ENCODE measurements at regions not wholly inside any gene's neighbourhood (a gene's known extent, or its start where the extent isn't known, plus 50 kb on each side); places are given as distances from the start of the nearest gene placed in this dataset.
"Not testable (repeated sequence)": the region's sequence is repeated elsewhere in the genome, so short reads cannot be mapped to it uniquely, and the experiment has no call there.

DNA sequence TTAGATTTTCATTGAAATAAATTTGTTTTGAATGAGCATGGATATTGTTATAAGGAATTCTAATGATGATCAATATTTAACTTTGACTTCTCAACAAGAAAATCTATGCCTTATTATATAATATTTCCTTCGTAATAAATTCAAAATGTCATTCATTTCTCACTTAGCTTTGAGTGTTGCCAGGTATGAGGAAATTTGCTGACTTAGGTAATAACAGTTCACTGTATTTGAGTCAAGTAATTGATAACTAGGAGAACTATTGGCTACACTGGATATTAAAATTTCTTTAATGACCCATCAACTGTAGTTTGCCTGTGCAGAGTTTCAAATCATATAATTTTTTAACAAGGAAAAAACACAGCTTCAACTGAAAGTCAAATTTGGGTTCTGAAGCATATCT, 746.6 kb downstream of the SLITRK5 start:
- no peak for DNase-seq (ENCODE audit: low spot score)

GRCh38 chr13:88424463-88424862, 753.3 kb downstream of the SLITRK5 start:
- DNase-seq (ENCODE audit: low spot score) = no peak

GRCh38 chr13:88426661-88427060, 755.5 kb downstream of the SLITRK5 start:
- DNase-seq (ENCODE audit: low spot score) = no peak

DNA sequence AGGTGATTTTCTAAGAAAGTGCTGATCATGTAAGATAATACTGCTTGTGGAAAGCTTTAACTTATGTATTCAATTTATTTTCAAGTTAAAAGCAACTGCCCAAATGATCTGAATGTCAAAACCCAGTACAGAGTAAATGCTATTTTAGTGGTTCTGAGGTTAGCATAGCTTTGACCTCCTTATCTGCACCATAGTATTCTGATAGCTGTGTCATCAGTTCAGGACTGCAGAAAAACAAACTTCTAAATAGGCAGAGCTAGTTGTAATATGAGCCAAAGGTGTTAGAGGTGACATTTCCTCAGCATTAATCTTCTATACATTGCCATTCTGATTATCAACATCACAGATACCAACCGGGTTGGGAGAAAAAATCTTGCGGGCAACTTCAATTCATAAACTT, 758.7 kb downstream of the SLITRK5 start:
- no peak for DNase-seq (ENCODE audit: low spot score)

GRCh38 chr13:88434953-88435352, 763.8 kb downstream of the SLITRK5 start:
- no peak for DNase-seq (ENCODE audit: low spot score)

- DNase-seq (ENCODE audit: low spot score) = no peak
Observed at GRCh38 chr13:88436974-88437373, 765.8 kb downstream of the SLITRK5 start.

- DNase-seq (ENCODE audit: low spot score) = no peak
Observed at GRCh38 chr13:88450515-88450914, 779.3 kb downstream of the SLITRK5 start.

DNA sequence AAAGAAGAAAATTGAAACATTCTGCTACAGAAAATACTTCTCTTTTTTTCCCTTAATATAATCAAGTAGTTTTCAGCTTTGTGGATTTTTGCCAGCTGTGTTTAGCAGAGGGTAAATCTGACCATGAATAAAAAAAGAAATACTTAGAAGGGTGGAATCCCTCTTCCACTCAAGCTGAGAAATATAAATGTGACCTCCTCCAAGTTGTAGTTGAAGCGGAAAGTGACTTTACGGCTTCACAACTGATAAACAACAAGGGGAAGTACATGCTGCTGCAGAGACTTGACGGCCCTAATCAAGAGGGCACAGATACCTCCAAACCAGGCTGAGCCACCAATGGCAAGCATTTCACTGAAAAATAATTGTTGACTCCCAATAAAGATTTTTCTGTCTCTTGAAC, 785.0 kb downstream of the SLITRK5 start:
- no peak for DNase-seq (ENCODE audit: low spot score)

DNA sequence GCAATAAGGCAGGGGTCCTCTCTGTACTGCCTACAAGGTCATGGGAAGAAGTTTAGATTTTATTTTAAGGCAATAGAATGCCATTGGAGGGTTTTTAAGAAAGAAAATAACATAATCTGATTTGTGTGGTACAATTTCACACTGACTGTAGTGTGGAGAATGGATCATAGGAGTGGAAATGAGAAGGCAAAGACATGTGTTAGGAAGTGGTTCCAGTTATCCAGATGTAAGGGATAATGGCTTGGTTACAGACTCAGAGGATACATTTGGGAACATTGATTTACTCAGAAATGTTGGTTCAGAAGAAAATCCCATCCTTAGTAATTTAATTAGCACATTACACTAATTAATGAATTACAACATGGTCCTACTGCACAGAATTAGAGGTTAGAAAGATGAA, 788.2 kb downstream of the SLITRK5 start:
- no peak for DNase-seq (ENCODE audit: low spot score)

GRCh38 chr13:88461272-88462009, 790.3 kb downstream of the SLITRK5 start:
- no peak for DNase-seq (ENCODE audit: low spot score)

DNA sequence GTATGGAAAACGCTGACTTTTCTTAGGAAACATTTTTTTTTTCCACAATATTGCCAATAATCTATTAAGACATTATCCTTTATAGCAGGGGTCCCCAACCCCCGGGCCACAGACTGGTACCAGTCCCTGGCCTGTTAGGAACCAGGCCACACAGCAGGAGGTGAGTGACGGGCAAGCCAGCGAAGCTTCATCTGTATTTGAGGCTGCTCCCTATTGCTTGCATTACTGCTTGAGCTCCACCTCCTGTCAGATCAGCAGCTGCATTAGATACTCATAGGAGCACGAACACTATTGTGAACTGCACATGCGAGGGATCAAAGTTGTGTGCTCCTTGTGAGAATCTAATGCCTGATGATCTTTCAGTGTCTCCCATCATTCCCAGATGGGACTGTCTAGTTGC, 793.7 kb downstream of the SLITRK5 start:
- no peak for DNase-seq (ENCODE audit: low spot score)

DNA sequence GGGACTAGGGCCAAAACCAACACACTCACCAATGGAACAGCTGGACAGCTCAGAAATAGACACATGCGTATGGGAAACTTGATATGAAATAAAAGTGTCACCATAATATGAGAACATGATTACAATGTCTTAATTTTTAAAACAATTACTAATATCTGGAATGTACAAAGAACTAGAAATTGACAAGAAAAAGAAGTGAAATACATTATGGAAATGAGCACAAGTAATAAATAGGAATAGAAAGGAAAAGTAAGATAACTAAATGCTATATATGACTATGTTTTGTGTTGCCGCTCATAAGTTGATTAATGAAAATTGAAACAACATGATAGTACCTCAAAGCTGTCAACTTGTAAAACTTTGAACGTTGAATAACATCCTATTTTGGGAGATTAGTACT, 801.1 kb downstream of the SLITRK5 start:
- DNase-seq (ENCODE audit: low spot score) = no peak

- DNase-seq (ENCODE audit: low spot score) = no peak
Observed at GRCh38 chr13:88483202-88483601, 812.0 kb downstream of the SLITRK5 start.

GRCh38 chr13:88507909-88508308, 836.7 kb downstream of the SLITRK5 start:
- DNase-seq (ENCODE audit: low spot score) = no peak

GRCh38 chr13:88512993-88513392, 841.8 kb downstream of the SLITRK5 start:
- not testable (repeated sequence) for DNase-seq (ENCODE audit: low spot score)

DNA sequence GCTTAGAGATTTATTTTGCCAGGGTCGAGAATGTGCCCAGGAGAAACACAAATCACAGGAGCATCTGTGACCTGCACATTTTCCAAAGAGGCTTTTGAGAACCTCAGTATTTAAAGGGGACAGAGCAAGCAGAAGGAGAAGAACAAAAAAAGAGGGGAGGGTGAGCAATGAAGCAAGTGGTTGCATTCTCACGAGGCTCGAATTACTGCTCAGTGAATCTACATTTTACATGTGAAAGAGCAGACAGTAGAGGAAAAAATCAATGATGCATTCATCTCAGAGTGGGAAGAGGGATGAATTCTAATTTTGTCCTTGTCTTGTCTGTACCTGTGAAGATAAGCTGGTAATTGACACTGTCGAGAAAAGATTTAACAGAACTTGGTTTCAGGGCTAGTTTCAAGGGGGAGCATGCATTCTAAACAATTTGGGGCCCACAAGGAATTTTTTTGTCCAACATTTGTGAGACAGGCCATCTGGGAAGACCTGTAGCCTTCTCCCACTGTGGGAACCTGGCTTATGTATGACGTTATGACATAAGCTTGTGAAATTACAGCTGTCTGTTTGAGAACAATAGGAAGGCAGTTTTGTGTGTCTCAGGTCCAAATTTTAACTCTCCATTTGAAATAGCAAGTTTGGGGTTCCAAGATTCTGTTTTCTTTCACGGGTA, 855.1 kb downstream of the SLITRK5 start:
- no peak for DNase-seq (ENCODE audit: low spot score)

- no peak for DNase-seq (ENCODE audit: low spot score)
Observed at GRCh38 chr13:88526853-88527215, 855.7 kb downstream of the SLITRK5 start.

DNA sequence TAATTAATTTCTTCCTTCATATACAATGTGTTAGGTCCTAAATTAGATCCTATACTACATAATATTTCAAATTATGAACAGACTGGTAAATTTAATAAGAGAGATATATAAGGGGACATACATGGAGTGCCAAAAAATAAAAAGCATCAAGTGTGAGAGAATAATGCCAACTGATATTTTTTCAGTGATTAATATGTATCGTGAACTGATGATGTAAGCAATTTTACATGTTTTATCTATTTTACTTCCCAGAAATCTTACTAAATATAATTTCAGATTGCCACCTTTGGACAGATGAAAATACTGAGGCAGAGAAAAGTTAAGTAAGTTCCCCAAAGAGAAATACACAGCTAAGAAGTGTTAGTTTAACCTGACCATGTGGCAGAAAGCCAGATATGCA, 870.8 kb downstream of the SLITRK5 start:
- DNase-seq (ENCODE audit: low spot score) = no peak

DNA sequence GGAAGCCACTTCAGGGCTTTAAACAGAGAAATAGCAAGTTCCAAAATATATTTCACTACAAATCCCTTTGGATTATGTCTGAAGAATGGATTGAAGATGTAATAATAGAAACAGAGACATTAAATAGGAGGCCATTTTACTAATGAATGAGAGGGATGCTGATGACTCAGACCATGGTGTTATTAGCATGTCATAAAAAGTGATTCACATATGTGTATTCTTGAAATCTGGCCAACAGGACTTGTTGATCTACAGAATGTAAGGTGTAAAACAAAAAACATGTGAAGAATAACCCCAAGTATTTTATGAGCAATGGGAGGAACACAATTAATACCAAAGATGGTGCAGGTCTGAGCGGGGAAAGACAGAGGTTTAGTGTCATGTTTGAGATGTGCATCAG, 873.7 kb downstream of the SLITRK5 start:
- DNase-seq (ENCODE audit: low spot score) = no peak

- no peak for DNase-seq (ENCODE audit: low spot score)
Observed at GRCh38 chr13:88552966-88553365, 881.8 kb downstream of the SLITRK5 start.

- DNase-seq (ENCODE audit: low spot score) = no peak
Observed at GRCh38 chr13:88565566-88565965, 894.4 kb downstream of the SLITRK5 start.

DNA sequence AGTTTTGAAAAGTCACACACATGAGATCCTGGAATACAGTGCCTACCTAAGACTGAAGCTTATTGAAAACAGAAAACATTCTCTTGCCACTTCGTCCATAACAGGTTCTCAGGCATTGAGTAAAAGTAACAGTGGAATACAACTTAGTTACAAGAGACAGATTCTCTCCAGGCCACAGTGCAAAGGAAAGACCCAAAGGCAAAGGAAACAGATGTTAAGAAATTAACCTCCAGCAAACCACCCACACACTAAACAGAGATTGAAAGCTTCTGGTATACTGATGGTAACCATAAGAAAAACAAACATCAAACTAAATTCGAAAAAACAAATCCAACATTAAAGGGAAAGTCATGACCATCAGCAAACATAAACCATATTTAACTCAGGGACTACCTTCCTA, 914.7 kb downstream of the SLITRK5 start:
- DNase-seq (ENCODE audit: low spot score) = no peak

DNA sequence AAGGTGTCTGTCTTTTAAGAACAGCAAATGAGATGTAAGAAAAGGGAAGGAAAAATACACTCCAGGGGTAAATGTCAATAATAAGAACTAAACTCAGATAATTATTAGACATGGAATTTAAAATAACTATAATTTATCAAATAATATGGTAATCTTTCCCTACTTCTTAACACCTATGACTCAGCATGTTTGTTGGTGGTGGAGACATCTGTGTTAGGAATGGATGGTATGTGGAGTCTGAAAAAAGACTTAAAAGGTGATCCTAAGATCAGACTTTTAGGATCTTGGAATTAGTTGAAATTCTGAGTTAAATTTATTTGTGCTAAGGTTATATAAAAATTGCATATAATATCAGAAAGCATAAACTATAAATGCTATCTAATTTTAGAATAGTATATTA, 915.1 kb downstream of the SLITRK5 start:
- no peak for DNase-seq (ENCODE audit: low spot score)

DNA sequence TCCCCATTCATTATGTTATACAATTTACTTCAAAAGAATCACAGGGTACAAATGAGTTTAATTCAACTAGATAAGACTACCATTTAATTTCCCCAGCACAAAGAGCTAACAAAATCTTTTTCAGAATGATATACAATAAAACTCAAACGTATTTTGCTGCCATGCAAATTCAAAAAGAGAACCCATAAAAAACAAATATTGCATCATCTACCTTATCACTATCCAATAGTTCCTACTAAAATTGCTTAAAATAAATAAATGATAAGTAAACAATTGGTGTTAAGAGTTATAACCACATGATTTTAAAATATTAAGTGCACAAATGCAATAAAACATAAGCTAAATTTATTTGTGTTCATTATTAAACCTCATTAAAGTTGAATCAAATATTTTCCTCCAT, 919.4 kb downstream of the SLITRK5 start:
- no peak for DNase-seq (ENCODE audit: low spot score)

All from activated CD4-positive, alpha-beta T cell treated with anti-CD3 and anti-CD28 coated beads, Interleukin-2, Interleukin-4, amounts not matched to agents 100 ng/mL and 50 ng/mL, durations not matched to agents 16 hours and 8 hours (primary cell).